Erythroblast (primary cell): ENCODE measurements at regions not wholly inside any gene's neighbourhood (a gene's known extent, or its start where the extent isn't known, plus 50 kb on each side); places are given as distances from the start of the nearest gene placed in this dataset.

Source experiments
- GATA1 ChIP-seq: IDR thresholded peaks from 2 replicates; pipeline ENCODE4 v1.6.1; 2011; ENCODE audit warnings: low read depth, mild to moderate bottlenecking, control low read depth, low read length, moderate library complexity
- POLR2A ChIP-seq: IDR thresholded peaks from 2 replicates; pipeline ENCODE4 v1.6.1; 2011; ENCODE audit warnings: mild to moderate bottlenecking, low read length

DNA sequence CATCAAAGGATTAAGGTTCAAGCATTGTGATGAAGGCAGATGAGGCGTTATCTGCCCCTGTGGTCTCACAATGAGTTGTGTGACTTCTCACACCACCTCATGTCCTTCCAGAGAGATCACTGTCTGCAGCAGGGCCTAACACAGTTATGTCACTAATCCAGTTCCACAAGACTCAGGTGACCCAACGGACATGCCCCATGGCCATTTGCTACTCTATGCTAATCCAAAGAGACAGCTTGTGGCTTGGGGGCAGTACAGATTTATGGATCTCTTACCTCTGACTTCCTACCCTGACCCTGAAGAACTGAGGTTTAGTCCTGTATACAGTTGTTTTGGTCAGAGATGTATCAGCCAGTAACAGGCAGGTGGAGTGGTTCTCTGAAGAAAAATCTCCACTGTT, 147.1 kb downstream of the GLUL start:
- no peak for TF ChIP-seq POLR2A
- no peak for TF ChIP-seq GATA1
